HG03354 (cell line): ENCODE measurements at regions not wholly inside any gene's neighbourhood (a gene's known extent, or its start where the extent isn't known, plus 50 kb on each side); places are given as distances from the start of the nearest gene placed in this dataset.
"Not testable (repeated sequence)": the region's sequence is repeated elsewhere in the genome, so short reads cannot be mapped to it uniquely, and the experiment has no call there.

ENCODE experiments used
- ATAC-seq: cut with Tn5 transposase; IDR thresholded peaks from one replicate; pipeline ENCODE4 v1.9.1; 2021; ENCODE audit warnings: mild to moderate bottlenecking; ENCODE audit not compliant: unreplicated experiment, poor library complexity, severe bottlenecking

GRCh38 chr5:152456815-152457443 is 51.9 kb upstream of the NMUR2 start:
- peak; percentile 49 for ATAC-seq

- ATAC-seq: peak; percentile 96
Observed at GRCh38 chr5:152462021-152462721, 57.1 kb upstream of the NMUR2 start.

DNA sequence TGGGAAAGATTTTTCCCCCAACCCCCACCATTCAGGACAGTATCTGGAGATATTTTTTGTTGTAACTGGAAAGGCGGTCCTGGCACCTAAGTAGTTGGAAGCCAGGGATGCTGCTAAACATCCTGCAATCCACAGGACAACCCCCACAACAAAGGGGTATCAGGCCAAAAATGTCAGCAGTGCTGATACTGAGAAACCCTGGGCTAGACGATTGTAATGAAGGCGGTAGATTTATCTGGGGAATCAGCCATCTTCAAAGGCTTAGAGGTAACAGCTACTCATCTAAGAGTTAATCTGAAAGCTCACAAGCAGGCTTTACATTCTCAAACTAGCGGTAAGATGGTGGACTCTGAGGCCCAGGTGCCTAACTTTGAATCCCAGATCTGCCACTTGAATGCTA is 59.0 kb upstream of the NMUR2 start:
- no peak for ATAC-seq

DNA sequence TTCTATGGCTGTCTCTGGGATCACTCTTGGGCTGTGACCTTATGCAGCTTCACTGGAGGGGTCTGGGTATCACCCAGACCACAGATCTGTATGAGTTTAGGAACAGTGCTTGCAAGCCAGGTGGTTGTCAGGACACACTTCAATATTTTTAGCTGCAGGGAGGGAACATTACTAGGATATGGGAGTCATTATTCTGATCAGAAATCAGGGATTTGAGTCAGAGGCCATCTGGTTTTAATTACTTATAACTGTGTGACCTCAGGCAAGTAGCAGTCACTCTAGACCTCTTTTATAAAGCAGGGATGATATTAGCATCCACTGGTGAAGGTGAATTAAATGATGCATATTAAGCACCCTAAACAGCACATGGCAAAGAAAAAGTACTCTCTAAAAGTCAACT is 60.1 kb upstream of the NMUR2 start:
- no peak for ATAC-seq

GRCh38 chr5:152466085-152466745 is 61.1 kb upstream of the NMUR2 start:
- no peak for ATAC-seq

GRCh38 chr5:152470167-152470566 is 65.1 kb upstream of the NMUR2 start:
- no peak for ATAC-seq

GRCh38 chr5:152472083-152472482 is 67.0 kb upstream of the NMUR2 start:
- no peak for ATAC-seq

- no peak for ATAC-seq
Observed at GRCh38 chr5:152474961-152475360, 69.9 kb upstream of the NMUR2 start.

DNA sequence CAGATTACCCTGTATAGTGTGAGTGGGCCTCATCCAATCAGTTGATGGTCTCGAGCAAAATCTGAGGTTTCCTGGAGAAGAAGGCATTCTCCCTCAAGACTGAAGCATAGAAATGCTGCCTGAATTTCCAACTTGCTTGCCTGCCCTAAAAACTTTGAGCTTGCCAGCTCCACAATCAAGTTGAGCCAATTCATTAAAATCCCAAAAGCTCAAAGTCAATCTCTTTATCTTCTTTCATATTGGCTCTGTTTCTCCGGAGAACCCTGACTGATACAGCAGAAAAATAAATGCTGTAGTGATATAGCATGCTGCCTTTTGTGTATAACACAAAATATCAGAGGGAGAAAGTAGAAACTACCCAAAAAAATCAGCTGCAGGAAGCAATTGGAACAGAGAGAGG is 72.5 kb upstream of the NMUR2 start:
- no peak for ATAC-seq

- not testable (repeated sequence) for ATAC-seq
Observed at GRCh38 chr5:152479866-152480265, 74.8 kb upstream of the NMUR2 start.

- ATAC-seq: not testable (repeated sequence)
Observed at GRCh38 chr5:152480677-152481076, 75.6 kb upstream of the NMUR2 start.

DNA sequence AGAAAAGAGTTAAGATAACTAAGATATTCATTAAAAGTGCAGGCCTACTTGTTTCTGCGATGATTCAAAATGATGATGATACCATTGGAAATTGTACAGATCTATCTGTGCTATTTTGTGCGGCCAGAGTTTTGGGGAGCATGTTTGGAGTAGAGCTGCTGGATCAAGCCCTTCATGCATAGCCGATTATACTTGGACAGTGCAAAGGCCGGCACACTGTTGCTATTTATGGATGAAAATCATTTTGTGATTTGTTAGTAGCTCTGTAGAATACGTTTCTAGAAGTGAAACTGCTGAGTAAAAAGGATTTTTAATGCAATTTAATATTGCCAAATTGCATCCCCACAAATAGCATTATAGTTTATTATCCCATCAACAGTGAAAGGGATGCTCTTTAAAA is 82.1 kb upstream of the NMUR2 start:
- no peak for ATAC-seq

GRCh38 chr5:152488869-152489268 is 83.8 kb upstream of the NMUR2 start:
- no peak for ATAC-seq

GRCh38 chr5:152499814-152500535 is 94.9 kb upstream of the NMUR2 start:
- ATAC-seq: no peak

DNA sequence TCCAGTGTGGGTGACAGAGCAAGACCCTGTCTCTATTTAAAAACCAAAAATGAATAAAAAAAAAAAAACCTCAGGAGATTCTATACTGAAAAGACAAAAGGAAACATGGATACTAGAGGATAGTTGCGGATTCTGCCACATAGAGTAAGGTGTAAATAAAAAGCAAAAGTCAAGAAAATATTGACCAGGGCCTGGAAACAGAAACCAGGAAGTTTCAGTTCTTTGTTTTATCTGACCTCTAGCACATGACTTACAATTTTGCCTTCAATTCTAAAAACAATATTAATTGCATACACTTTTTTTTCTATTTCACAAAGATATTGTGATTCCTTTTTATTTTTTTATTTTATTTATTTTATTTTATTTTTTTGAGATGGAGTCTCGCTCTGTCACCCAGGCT is 96.2 kb upstream of the NMUR2 start:
- ATAC-seq: peak; percentile 51

DNA sequence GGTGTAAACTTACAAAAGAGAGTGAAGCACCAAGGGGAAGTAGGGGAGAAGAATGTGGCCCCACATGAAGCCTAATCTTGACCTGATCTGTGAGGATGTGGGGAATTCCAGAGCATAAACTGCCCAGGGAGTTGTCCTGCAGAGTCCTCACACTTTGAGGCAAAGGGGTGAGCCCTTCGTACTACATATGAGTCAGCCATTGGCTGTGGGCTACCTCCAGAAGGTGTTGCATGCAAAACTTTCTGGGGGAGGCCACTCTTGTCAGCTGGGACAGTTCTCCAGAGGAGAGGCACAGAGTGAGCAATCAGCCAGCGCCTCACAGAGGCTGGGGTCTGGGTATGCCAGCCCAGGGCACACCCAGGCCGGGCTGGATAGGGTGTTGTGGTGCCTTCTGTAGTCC is 98.1 kb upstream of the NMUR2 start:
- ATAC-seq: no peak

GRCh38 chr5:152505442-152506042 is 100.5 kb upstream of the NMUR2 start:
- ATAC-seq: peak; percentile 92

DNA sequence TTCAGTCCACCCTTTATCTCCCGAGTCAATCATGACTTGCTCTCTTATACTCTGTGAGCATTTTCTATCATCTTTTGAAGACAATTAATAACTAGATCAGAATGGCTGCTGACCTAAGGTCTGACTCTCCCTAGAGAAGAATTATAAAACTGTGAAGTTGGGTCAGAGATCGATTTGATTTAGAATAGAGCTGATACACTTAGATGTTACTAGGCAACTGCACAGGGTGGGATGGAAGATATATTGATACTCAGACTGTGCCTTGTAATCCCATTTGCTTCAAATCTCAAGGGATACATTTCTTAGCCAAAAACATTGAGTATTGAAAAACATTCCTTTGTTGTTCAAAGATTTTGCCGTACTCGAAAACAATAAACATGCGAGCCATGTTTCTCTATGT is 106.0 kb upstream of the NMUR2 start:
- no peak for ATAC-seq

DNA sequence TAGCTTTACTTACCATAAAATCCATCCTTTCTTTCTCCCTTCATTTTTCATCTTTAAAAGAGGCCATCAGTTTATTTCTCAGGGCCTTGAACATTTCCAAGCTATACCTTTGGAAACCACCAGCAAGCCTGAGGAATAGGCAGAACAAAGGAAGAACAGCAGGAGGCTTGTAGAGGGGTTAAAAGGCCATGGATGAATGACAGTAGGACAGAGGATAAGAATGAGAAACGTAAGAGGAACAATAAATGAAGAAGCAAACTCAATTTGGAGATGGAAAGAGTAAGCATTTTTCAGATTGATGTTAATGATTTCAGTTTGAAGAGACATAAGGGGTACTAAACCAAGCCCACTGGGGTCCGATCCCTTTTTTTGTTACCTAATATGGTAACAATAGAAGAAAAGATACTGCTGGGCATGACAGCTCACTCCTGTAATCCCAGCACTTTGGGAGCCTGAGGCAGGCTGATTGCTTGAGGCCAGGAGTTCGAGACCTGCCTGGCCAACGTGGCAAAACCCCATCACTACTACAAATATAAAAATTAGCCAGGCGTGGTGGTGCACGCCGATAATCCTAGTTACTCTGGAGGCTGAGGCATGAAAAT is 106.6 kb upstream of the NMUR2 start:
- ATAC-seq: no peak
